CD4-positive, alpha-beta T cell treated with Interleukin-10 for 1 hour (primary cell): ENCODE measurements at regions not wholly inside any gene's neighbourhood (a gene's known extent, or its start where the extent isn't known, plus 50 kb on each side); places are given as distances from the start of the nearest gene placed in this dataset.

ENCODE experiments used
- DNase-seq: peaks from one replicate; pipeline ENCODE4 v3.0.0-alpha.2; 2020

DNA sequence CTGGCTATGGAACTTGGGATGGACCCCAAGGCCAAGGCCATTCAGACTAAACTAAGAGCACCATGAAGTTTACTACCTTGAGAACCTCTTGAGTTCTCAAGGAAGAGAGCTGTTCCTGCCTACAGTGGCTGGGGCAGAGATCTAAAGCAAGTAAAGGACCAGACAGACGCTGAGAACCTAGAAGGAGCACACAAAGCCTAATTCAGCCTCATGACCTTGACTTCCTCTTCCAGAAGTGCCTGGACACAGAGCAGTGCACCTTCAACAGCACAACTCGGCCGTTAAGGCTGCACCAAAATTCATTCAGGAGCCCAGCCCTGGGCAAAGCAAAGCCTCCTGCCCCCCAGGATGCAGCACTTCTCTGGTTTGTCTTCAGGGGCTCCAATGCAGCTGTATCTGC is 82.9 kb upstream of the AKIP1 start:
- DNase-seq = no peak

DNA sequence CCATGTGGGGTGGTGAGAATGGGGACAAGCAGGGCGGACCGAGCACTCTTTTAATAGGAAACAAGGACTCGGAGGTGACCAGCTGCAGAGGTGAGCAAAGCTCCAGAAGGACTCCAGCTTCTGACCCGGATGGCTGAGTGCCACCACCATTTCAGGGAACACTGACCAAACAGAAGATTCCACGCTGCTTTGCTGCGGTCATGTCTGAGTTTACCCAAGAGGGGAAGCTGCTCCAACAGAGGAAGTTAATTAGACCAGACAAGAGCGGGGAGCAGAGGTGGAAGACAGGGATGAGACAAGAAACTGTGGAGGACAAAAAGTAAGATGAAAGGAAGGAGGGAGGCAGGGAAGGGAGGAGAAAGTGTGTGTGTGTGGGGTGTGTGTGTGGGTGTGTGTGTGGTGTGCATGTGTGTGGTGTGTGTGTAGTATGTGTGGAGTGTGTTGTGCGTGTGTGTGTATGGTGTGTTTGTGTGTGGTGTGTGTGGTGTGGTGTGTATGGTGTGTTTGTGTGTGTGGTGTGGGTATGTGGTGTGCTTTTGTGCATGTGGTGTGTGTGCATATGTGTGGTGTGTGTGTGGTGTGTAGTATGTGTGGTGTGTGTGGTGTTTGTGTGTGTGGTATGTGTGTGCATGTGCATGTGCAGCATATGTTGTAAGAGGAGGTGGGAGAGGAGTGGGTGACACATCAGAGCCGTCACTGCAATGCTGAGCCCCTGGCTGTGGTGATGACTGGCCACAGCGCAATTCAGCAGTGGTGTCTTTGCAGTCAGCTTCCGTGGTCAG is 82.2 kb upstream of the AKIP1 start:
- DNase-seq = no peak

- no peak for DNase-seq
These were observed 81.4 kb upstream of the AKIP1 start for GRCh38 chr11:8829556-8829955.

DNA sequence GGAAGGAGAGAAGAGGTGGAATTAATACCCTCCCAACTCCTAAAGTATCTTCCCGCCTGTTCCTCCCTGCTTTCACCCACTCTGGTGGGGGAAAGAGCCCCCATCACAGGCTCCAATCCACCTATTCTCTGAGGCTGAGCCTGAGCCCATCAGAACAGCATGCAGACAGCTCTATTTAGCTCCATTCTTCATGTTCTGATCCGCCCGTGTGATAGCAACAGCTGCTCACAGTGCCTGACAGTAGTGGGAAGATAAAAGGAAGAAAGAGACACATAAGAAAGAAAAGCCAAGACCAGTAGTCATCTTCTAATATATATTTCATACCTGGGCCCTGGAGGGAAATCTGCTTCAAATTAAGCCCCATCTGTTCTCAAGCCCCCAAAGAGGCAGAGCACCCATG is 80.3 kb upstream of the AKIP1 start:
- DNase-seq = no peak

DNA sequence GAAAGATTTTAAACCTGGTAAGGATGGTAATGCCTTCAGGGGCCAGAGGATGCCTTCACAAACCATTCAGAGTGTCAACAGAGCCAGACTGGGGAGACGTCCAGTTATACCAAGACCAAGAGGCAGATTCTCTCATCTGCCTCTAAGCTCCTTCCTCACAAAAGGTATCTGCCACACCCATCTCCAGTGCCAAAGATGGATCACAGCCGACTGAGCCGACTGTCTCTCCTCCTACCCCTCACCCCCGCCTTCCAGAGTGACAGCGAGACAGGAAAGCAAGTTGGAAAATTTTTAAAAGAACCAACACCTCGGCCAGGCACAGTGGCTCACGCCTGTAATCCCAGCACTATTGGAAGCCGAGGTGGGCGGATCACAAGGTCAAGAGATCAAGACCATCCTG is 79.1 kb upstream of the AKIP1 start:
- DNase-seq = no peak

DNA sequence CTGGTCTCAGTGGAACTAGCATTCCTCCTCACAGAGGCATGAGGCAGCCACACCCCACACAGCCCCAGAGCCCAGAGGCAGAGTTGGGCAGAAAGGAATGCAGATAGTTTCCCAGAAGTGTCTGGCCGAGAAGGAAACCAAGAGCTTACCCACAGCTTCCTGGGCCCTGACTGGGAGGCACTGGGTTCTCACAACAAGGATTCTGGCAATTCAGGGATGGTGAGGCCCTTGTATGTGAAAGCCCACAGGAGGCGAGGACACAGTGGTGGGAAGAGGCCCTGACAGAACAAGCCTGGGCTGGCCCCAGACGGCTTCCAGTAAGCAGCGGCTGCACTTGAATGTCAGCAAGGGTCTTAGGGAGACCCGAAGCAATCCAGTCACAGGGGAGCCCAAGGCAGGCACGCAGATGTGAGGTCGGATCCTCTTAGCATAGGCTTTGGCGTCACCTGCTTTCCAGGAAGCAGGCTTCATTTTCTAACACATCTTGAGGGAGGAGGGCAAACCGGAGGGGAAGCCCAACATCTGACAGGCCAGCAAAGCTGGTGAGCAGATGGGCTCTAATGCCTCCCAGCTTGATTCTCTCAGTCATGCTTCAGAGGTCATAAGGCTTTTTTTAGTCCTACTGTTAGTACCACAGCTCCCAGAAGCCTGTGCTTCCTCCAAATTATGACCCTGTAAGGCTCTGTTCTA is 78.3 kb upstream of the AKIP1 start:
- no peak for DNase-seq

- DNase-seq = no peak
These were observed 77.2 kb upstream of the AKIP1 start for GRCh38 chr11:8833568-8834315.

DNA sequence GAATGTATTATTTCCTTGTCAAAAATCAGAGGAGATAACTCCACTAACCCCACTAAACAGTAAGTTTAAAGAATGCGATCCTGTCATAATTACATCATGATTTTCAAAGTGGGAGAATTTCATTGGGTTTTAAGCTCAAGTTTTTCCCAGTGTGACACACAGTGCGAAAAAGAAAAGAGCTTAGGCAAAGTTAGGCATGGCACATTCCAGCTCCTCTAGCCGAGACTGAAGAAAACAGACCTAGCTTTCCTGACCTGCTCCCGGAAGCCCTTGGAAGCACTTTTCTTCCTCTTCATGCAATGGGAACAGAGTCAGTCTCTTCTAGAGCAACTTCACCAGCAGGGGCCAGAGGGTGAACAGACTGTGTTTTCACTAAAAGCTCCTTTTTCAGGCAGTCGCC is 76.6 kb upstream of the AKIP1 start:
- DNase-seq = no peak

DNA sequence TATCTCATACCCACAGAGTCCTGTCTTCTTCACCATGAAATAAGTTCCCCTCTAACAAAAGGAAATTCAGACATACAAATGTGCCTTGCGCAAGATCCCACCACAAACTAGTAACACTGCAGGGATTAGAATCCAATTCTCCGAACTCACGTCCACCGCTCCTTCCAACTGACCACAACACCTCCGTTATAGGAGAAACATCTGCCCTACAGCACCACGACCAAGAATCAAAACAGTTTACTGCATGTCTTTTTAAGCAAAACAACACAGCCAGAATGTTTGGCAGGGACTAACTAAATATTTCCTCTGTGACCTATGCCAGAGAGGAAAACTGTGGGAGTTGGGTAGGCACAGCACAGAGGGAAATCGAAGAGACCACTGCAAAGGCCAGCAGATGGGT is 72.7 kb upstream of the AKIP1 start:
- DNase-seq = no peak

- no peak for DNase-seq
These were observed 71.6 kb upstream of the AKIP1 start for GRCh38 chr11:8839306-8839956.

GRCh38 chr11:8839957-8840945 is 70.7 kb upstream of the AKIP1 start:
- DNase-seq = no peak

DNA sequence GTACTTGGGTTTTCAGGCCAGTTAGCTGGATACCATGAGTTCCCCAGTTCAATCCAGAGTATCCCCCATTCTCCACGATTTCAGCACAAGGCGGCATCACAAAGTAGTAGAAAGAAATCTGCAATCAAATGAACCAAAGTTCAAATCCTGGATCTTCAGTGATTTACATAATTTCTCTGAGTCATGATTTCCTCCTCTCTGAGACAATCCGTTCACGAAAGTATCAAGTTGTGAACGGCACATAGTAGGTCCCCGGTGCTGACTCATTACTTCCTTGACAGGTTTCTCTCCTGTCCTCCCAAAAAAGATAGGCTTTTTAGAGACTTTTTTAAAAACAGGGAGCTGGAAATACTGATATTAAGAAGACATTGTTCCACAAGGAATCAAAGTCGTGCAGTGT is 69.1 kb upstream of the AKIP1 start:
- no peak for DNase-seq

GRCh38 chr11:8858808-8859207 is 52.2 kb upstream of the AKIP1 start:
- no peak for DNase-seq
